Kasumi-1 (cell line): ENCODE measurements at regions not wholly inside any gene's neighbourhood (a gene's known extent, or its start where the extent isn't known, plus 50 kb on each side); places are given as distances from the start of the nearest gene placed in this dataset.
"Not testable (repeated sequence)": the region's sequence is repeated elsewhere in the genome, so short reads cannot be mapped to it uniquely, and the experiment has no call there.

Experiments used
- DNase-seq, 2 experiments: peaks; one replicate each; lab custom pipeline; 2025; lab: John Stamatoyannopoulos, UW

DNA sequence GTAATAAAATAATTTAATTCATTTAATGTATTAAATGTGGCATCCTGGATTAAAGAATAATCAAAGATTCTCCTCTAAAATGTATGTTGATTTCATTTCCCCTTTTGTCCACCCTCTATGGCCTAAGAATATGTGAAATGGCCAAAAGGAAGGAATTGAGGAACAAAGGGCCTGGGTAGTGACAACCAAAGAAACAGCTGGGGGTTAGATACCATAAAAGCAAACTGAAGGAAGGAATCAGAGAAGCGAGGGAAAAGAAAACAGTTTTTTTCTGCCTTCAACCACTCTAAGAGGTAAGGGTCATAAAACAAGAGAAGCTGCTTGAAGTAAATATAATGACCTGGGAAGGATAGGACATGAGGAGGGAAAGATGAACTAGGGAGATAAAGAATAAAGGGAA lies 139.3 kb downstream of the FAM76B start:
- DNase-seq: no peak

- no peak for DNase-seq
These were observed 141.7 kb downstream of the FAM76B start for GRCh38 chr11:95647871-95648270.

DNA sequence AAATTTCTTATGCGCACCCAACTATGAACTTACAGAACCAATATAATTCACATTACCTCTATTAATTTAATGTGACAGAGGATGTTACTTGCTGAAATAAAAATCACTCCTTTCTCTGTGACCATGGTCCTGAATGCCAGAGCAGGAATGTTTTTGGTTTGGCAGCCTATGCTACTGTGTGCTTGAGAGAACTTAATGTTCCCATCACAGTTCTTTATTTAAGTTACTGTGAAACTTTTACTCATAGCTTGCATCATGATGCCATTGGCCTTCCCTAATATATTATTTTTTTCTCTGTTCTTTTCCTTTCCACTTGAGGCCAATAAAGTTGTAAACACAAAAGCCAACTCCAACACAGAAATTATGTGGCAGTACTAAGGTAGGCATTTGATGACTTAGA lies 142.2 kb downstream of the FAM76B start:
- DNase-seq: no peak

DNA sequence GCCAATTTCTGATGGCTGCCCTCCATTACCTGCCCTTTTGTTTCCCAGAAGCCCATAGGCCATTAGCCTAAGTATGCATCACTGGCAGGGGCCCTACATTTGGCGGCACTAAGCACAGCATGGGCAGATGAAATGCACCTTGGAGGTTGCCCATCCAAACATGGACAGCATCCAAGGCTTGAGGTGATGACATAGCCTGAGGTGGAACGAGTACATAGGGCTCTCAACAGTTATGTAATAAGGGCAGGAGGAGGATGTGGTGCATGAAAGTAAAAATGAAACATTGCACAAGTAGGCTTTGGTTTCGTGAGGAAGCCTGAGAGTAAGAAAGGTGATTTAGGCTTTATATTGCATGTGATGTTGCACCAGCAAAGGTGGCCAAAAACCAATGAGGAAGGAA lies 148.1 kb downstream of the FAM76B start:
- DNase-seq: no peak

DNA sequence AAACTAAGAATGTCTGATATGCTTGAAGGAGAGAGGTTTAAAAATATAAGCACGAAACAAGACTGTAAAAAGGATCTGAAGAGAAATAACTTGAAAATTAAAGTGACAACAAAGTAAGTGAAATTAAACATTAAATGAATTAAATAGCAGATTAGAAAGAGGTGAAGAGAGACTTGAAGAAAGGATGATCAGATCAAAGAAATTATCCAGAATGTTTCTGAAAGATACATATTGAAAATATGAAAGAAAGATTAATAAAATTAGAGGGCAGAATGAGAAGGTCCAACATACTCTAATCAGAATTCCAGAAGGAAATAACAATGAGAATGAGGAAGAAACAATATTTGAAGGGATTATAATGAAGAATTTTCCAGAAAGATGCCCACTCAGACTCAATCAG lies 151.1 kb downstream of the FAM76B start:
- no peak for DNase-seq

GRCh38 chr11:95625164-95625900 lies 164.2 kb downstream of the FAM76B start:
- no peak for DNase-seq

- no peak for DNase-seq
These were observed 173.3 kb downstream of the FAM76B start for GRCh38 chr11:95616256-95616804.

GRCh38 chr11:95611827-95612226 lies 177.8 kb downstream of the FAM76B start:
- no peak for DNase-seq

- not testable (repeated sequence) for DNase-seq
These were observed 179.4 kb downstream of the FAM76B start for GRCh38 chr11:95610185-95610584.

DNA sequence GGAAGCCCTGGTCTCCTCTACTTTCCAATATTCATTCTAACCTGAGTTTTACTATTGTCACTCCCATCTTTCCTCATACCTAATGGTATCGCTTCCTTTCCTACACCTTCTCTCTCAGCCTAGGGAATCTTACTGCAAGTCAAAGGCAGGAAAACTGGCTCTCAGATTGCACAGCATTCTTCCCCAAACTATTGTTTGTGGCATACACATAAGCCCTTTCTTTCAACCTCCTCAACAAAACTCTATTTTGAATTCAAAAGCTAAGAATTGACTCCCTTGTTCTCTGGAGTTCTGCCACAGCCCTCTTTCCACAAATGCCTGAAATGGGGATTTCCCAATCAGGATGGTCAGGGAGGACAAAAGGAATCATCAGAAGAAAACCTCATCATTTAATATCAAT lies 181.5 kb downstream of the FAM76B start:
- no peak for DNase-seq

GRCh38 chr11:95606824-95607223 lies 182.8 kb downstream of the FAM76B start:
- DNase-seq: no peak

DNA sequence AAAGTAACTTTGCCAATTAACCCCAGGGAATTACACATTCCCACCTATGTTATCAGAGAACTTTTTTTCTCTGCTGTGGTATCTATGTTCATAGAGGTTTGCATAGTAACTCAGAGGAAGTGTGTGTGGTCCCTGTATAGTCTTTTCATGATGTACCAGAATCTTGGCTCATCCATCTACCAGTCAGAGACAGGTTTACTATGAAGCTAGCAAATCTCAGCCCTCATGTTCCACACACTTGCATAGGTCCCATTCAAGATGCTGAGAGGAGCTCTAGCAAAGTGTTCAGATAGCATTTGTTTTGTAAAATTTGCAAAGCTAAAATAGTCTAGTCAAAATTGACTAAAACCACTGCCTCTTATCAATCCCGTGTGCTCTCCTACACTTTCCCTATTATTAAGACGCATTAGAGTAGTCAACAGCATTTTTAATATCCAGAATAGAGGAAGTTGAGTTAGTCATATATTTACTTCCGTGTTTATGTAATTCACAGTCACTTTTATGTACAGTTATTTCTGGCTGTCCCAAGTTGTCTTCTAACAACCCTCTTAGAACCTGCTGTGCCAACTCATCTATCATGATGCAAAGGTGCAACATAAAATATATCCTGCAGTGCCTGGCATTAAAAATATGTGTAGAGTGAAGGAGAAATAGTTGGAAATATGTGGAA lies 184.2 kb downstream of the FAM76B start:
- no peak for DNase-seq

GRCh38 chr11:95599959-95600586 lies 189.5 kb downstream of the FAM76B start:
- DNase-seq: no peak

DNA sequence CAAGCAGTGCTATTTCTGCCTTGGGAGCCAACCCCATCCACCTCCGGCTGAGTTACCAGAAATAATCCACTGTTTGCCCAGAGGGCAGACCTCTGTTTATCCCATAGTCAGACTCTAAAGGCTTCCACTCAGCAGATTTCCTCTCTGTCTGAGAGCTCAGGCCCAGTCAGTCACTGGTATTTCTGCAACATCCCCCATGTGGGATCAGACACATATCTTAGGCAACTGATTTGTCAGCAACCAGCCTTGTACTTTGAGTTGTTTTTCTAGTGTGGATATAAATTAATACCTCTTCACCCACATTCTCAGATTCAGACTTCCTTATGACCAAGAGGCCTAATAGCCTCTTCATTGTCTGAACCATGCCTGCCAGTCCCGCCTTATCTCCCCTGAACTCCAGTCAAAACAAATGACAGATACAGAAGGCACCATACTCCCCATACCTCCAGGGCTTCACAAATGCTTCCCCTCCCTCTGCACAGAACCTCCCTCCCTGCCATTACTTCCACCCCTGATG lies 193.6 kb downstream of the FAM76B start:
- no peak for DNase-seq

DNA sequence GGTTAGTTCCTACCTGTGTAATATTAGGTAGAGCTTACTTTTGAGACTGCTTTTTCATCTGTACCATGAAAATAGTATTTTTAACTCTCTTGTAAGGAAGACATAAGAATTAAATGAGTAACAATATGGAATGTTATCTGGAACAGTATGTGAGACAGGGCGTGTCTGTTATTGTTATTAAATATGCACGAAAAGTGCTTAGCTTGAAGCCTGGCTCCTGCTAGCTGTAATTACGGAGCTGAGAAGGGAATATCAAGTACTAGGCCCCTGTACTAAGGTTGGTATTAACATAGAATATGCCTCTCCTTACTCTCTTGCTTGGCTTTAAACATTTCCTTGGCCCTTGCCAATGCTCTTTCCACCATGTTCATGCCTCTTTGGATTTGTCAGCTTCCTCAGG lies 194.0 kb downstream of the FAM76B start:
- no peak for DNase-seq

DNA sequence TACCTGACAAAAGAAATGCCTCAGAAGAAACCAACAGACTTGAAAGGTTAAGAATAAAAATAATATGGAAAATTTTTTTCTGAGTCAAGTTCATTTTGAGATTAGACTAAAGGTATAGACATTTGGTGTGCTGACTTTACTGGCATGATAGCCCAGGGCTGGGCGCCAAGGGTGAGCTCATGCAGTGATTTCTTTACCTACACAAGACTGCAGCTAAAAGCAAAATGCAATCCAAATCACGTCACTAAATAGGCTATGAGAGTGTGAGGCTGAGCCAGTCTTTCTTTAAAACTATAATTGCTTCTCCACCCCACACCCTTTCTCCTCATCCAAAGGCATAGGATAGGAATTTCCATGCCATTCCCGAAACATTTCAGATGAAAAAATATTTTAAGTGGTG lies 196.5 kb downstream of the FAM76B start:
- DNase-seq: no peak

GRCh38 chr11:95592471-95592870 lies 197.1 kb downstream of the FAM76B start:
- no peak for DNase-seq

- DNase-seq: no peak
These were observed 199.5 kb downstream of the FAM76B start for GRCh38 chr11:95589893-95590612.

GRCh38 chr11:95588821-95589220 lies 200.8 kb downstream of the FAM76B start:
- no peak for DNase-seq

DNA sequence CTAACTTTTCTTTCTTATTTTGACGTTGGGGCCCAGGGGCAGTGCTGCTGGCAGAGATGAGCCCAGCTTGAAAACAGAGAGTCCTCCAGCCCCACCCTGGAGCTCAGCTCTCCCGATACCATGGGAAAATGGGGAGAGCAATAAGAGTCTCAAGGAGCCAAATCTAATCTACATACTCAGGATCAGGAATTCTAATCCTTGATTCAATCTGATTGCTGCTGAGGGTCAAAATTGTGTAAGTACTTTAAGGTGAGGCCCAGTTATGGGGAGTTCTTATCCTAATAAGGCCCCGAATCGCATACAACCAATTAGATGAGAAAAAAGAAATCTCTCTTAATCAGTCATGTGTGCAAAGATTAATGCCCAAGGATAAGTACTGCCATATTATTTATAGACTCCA lies 202.9 kb downstream of the FAM76B start:
- no peak for DNase-seq

GRCh38 chr11:95586155-95586554 lies 203.4 kb downstream of the FAM76B start:
- DNase-seq: no peak

- DNase-seq: no peak
These were observed 203.9 kb downstream of the FAM76B start for GRCh38 chr11:95585752-95586077.
